ENCODE measurements at regions not wholly inside any gene's neighbourhood (a gene's known extent, or its start where the extent isn't known, plus 50 kb on each side); places are given as distances from the start of the nearest gene placed in this dataset.
"Not testable (repeated sequence)": the region's sequence is repeated elsewhere in the genome, so short reads cannot be mapped to it uniquely, and the experiment has no call there.

GRCh38 chr6:141833001-141833655 is 299.6 kb upstream of the GJE1 start:
- intact Hi-C loops (cut with DNase I; ENCODE audit: low total_unique reads) (no loop called here), in situ Hi-C loops (cut with MboI; ENCODE audit: low sequenced_read_pairs in 4 of 4) (no loop called here)
- Histone ChIP-seq H3K4me1 (no peaks in the 10 kb centered on the region), H3K27me3 (no peaks in the 10 kb centered on the region), H3K36me3 (no peaks in the 10 kb centered on the region), H3K4me3 (no peak overlapping the region), H3K27ac (no peak overlapping the region), H3K9me3 (no peaks in the 10 kb centered on the region)
- TF ChIP-seq POLR2A (IDR thresholded peaks at IDR 0.05) (no peak), CTCF (IDR thresholded peaks at IDR 0.05 in 4 of 5, conservative IDR thresholded peaks at IDR 0.05 in 1 of 5) (no peak)
- ATAC-seq (no peak), DNase-seq (no peak)

DNA sequence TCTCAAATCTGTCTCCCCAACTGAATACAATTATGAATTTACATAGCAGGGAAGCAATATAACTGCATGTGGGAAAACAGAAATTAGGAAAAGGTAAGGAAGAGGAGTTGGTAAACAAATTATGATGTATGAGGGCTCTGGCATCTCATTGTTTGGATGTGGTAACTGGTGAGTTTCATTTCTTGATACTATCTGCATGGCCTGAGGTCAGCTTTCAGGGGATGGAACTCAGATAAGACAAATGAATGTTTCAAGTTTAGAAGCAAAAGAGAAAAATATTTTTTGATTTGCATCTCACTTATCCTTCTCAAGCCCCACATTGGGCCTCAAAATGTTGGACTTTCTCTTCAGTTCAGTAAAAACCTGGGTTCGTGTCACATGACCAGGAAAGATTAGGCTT is 302.2 kb upstream of the GJE1 start:
- Histone ChIP-seq H3K27me3 (no peaks in the 10 kb centered on the region), H3K4me3 (no peak overlapping the region), H3K36me3 (no peaks in the 10 kb centered on the region), H3K27ac (no peak overlapping the region), H3K4me1 (no peaks in the 10 kb centered on the region), H3K9me3 (no peaks in the 10 kb centered on the region)
- intact Hi-C loops (cut with DNase I; ENCODE audit: low total_unique reads), result no loop called here
- no peak for DNase-seq
- in situ Hi-C loops (cut with MboI; ENCODE audit: low sequenced_read_pairs in 4 of 4), result no loop called here
- ATAC-seq, result no peak
- no peak for TF ChIP-seq CTCF (IDR thresholded peaks at IDR 0.05 in 4 of 5, conservative IDR thresholded peaks at IDR 0.05 in 1 of 5)
- TF ChIP-seq POLR2A (IDR thresholded peaks at IDR 0.05), result no peak

GRCh38 chr6:141829566-141830360 is 303.0 kb upstream of the GJE1 start:
- TF ChIP-seq CTCF (IDR thresholded peaks at IDR 0.05 in 4 of 5, conservative IDR thresholded peaks at IDR 0.05 in 1 of 5) (no peak), POLR2A (IDR thresholded peaks at IDR 0.05) (no peak)
- Histone ChIP-seq H3K27me3 (no peaks in the 10 kb centered on the region), H3K4me1 (no peaks in the 10 kb centered on the region), H3K4me3 (no peak overlapping the region), H3K9me3 (no peaks in the 10 kb centered on the region), H3K27ac (no peak overlapping the region), H3K36me3 (no peaks in the 10 kb centered on the region)
- ATAC-seq (no peak), DNase-seq (no peak)
- in situ Hi-C loops (cut with MboI; ENCODE audit: low sequenced_read_pairs in 4 of 4), result no loop called here
- intact Hi-C loops (cut with DNase I; ENCODE audit: low total_unique reads), result no loop called here

- Histone ChIP-seq H3K4me1 (no peaks in the 10 kb centered on the region), H3K4me3 (no peak overlapping the region), H3K27ac (no peak overlapping the region), H3K36me3 (no peaks in the 10 kb centered on the region), H3K27me3 (no peaks in the 10 kb centered on the region), H3K9me3 (no peaks in the 10 kb centered on the region)
- in situ Hi-C loops (cut with MboI; ENCODE audit: low sequenced_read_pairs in 4 of 4) (no loop called here), intact Hi-C loops (cut with DNase I; ENCODE audit: low total_unique reads) (no loop called here)
- TF ChIP-seq CTCF (IDR thresholded peaks at IDR 0.05 in 4 of 5, conservative IDR thresholded peaks at IDR 0.05 in 1 of 5) (no peak), POLR2A (IDR thresholded peaks at IDR 0.05) (no peak)
- no peak for DNase-seq
- ATAC-seq, result no peak
These were observed 308.4 kb upstream of the GJE1 start for GRCh38 chr6:141824350-141824749.

- in situ Hi-C loops (cut with MboI; ENCODE audit: low sequenced_read_pairs in 4 of 4); H3K27me3 ChIP-seq; H3K9me3 ChIP-seq; H3K4me1 ChIP-seq; ATAC-seq; intact Hi-C loops (cut with DNase I; ENCODE audit: low total_unique reads); H3K27ac ChIP-seq; H3K36me3 ChIP-seq; DNase-seq; H3K4me3 ChIP-seq: not testable (repeated sequence)
These were observed 317.7 kb upstream of the GJE1 start for GRCh38 chr6:141815039-141815438.
